ENCODE measurements at regions not wholly inside any gene's neighbourhood (a gene's known extent, or its start where the extent isn't known, plus 50 kb on each side); places are given as distances from the start of the nearest gene placed in this dataset.
"Not testable (repeated sequence)": the region's sequence is repeated elsewhere in the genome, so short reads cannot be mapped to it uniquely, and the experiment has no call there.

- TF ChIP-seq CTCF (IDR thresholded peaks at IDR 0.05), result no peak
- ATAC-seq (ENCODE audit: low FRiP score) (no peak), DNase-seq (ENCODE audit: low spot score) (no peak)
Observed at GRCh38 chr16:17970157-17970765, 366.3 kb downstream of the NPIPA8 start.

GRCh38 chr16:17965133-17965900, 371.2 kb downstream of the NPIPA8 start:
- ATAC-seq (ENCODE audit: low FRiP score) (no peak), DNase-seq (ENCODE audit: low spot score) (no peak)
- no peak for TF ChIP-seq CTCF (IDR thresholded peaks at IDR 0.05)

- no peak for TF ChIP-seq CTCF (IDR thresholded peaks at IDR 0.05)
- no peak for ATAC-seq (ENCODE audit: low FRiP score)
- DNase-seq (ENCODE audit: low spot score), result no peak
Observed at GRCh38 chr16:17964196-17964595, 372.3 kb downstream of the NPIPA8 start.

GRCh38 chr16:17963185-17963836, 373.2 kb downstream of the NPIPA8 start:
- TF ChIP-seq CTCF (IDR thresholded peaks at IDR 0.05), result no peak
- no peak for ATAC-seq (ENCODE audit: low FRiP score)
- no peak for DNase-seq (ENCODE audit: low spot score)

- ATAC-seq (ENCODE audit: low FRiP score) (no peak), DNase-seq (ENCODE audit: low spot score) (no peak)
- TF ChIP-seq CTCF (IDR thresholded peaks at IDR 0.05), result no peak
Observed at GRCh38 chr16:17962726-17963125, 373.8 kb downstream of the NPIPA8 start.

GRCh38 chr16:17961822-17962221, 374.7 kb downstream of the NPIPA8 start:
- ATAC-seq (ENCODE audit: low FRiP score); DNase-seq (ENCODE audit: low spot score): not testable (repeated sequence)

GRCh38 chr16:17951378-17951777, 385.2 kb downstream of the NPIPA8 start:
- ATAC-seq (ENCODE audit: low FRiP score) (no peak), DNase-seq (ENCODE audit: low spot score) (no peak)
- no peak for TF ChIP-seq CTCF (IDR thresholded peaks at IDR 0.05)
